ENCODE measurements at regions not wholly inside any gene's neighbourhood (a gene's known extent, or its start where the extent isn't known, plus 50 kb on each side); places are given as distances from the start of the nearest gene placed in this dataset.
A peak's percentile ranks its signal among the peaks of the same experiment; 100 is the strongest.
"Not testable (repeated sequence)": the region's sequence is repeated elsewhere in the genome, so short reads cannot be mapped to it uniquely, and the experiment has no call there.

GRCh38 chr1:149338221-149338691 is 136.6 kb upstream of the NBPF19 start:
- H3K9me3 Mint-ChIP-seq; H3K4me3 Mint-ChIP-seq; H3K36me3 Mint-ChIP-seq (ENCODE audit: low read depth); intact Hi-C loops (cut with micrococcal nuclease); H3K27ac Mint-ChIP-seq; H3K4me1 Mint-ChIP-seq (ENCODE audit: low read depth); H3K27me3 Mint-ChIP-seq: not testable (repeated sequence)

- H3K9me3 Mint-ChIP-seq; intact Hi-C loops (cut with micrococcal nuclease); H3K4me3 Mint-ChIP-seq; H3K4me1 Mint-ChIP-seq (ENCODE audit: low read depth); H3K27me3 Mint-ChIP-seq; H3K27ac Mint-ChIP-seq; H3K36me3 Mint-ChIP-seq (ENCODE audit: low read depth): not testable (repeated sequence)
Observed at GRCh38 chr1:149338698-149339097, 136.1 kb upstream of the NBPF19 start.

- H3K4me1 Mint-ChIP-seq (ENCODE audit: low read depth); H3K27me3 Mint-ChIP-seq; H3K27ac Mint-ChIP-seq; H3K36me3 Mint-ChIP-seq (ENCODE audit: low read depth); H3K4me3 Mint-ChIP-seq; H3K9me3 Mint-ChIP-seq; intact Hi-C loops (cut with micrococcal nuclease): not testable (repeated sequence)
Observed at GRCh38 chr1:149349448-149349847, 125.4 kb upstream of the NBPF19 start.

- H3K27ac Mint-ChIP-seq; intact Hi-C loops (cut with micrococcal nuclease); H3K36me3 Mint-ChIP-seq (ENCODE audit: low read depth); H3K4me3 Mint-ChIP-seq; H3K4me1 Mint-ChIP-seq (ENCODE audit: low read depth); H3K9me3 Mint-ChIP-seq; H3K27me3 Mint-ChIP-seq: not testable (repeated sequence)
Observed at GRCh38 chr1:149352205-149352604, 122.6 kb upstream of the NBPF19 start.

GRCh38 chr1:149354579-149354978 is 120.3 kb upstream of the NBPF19 start:
- H3K4me3 Mint-ChIP-seq; intact Hi-C loops (cut with micrococcal nuclease); H3K36me3 Mint-ChIP-seq (ENCODE audit: low read depth); H3K9me3 Mint-ChIP-seq; H3K4me1 Mint-ChIP-seq (ENCODE audit: low read depth); H3K27ac Mint-ChIP-seq; H3K27me3 Mint-ChIP-seq: not testable (repeated sequence)

- H3K9me3 Mint-ChIP-seq; H3K4me3 Mint-ChIP-seq; H3K27me3 Mint-ChIP-seq; H3K4me1 Mint-ChIP-seq (ENCODE audit: low read depth); H3K36me3 Mint-ChIP-seq (ENCODE audit: low read depth); intact Hi-C loops (cut with micrococcal nuclease); H3K27ac Mint-ChIP-seq: not testable (repeated sequence)
Observed at GRCh38 chr1:149355748-149356147, 119.1 kb upstream of the NBPF19 start.

GRCh38 chr1:149356152-149356551 is 118.7 kb upstream of the NBPF19 start:
- H3K4me1 Mint-ChIP-seq (ENCODE audit: low read depth); intact Hi-C loops (cut with micrococcal nuclease); H3K9me3 Mint-ChIP-seq; H3K27me3 Mint-ChIP-seq; H3K36me3 Mint-ChIP-seq (ENCODE audit: low read depth); H3K4me3 Mint-ChIP-seq; H3K27ac Mint-ChIP-seq: not testable (repeated sequence)

- H3K4me3 Mint-ChIP-seq; intact Hi-C loops (cut with micrococcal nuclease); H3K27ac Mint-ChIP-seq; H3K36me3 Mint-ChIP-seq (ENCODE audit: low read depth); H3K9me3 Mint-ChIP-seq; H3K27me3 Mint-ChIP-seq; H3K4me1 Mint-ChIP-seq (ENCODE audit: low read depth): not testable (repeated sequence)
Observed at GRCh38 chr1:149360351-149360750, 114.5 kb upstream of the NBPF19 start.

GRCh38 chr1:149361310-149361709 is 113.5 kb upstream of the NBPF19 start:
- H3K36me3 Mint-ChIP-seq (ENCODE audit: low read depth); intact Hi-C loops (cut with micrococcal nuclease): not testable (repeated sequence)

GRCh38 chr1:149364188-149364981 is 110.5 kb upstream of the NBPF19 start:
- intact Hi-C loops (cut with micrococcal nuclease); H3K9me3 Mint-ChIP-seq: not testable (repeated sequence)

More at GRCh38 chr1:149361310-149361709, 113.5 kb upstream of the NBPF19 start:
- H3K9me3 Mint-ChIP-seq; H3K27me3 Mint-ChIP-seq; H3K27ac Mint-ChIP-seq; H3K4me1 Mint-ChIP-seq (ENCODE audit: low read depth); H3K4me3 Mint-ChIP-seq: not testable (repeated sequence)

GRCh38 chr1:149366402-149366801 is 108.4 kb upstream of the NBPF19 start:
- H3K4me3 Mint-ChIP-seq; H3K27ac Mint-ChIP-seq; H3K9me3 Mint-ChIP-seq; H3K27me3 Mint-ChIP-seq; intact Hi-C loops (cut with micrococcal nuclease); H3K36me3 Mint-ChIP-seq (ENCODE audit: low read depth): not testable (repeated sequence)
- H3K4me1 Mint-ChIP-seq (ENCODE audit: low read depth) = peaks cover 14% of the 10 kb centered on the region

More at GRCh38 chr1:149364188-149364981, 110.5 kb upstream of the NBPF19 start:
- not testable (repeated sequence) for H3K27ac Mint-ChIP-seq; H3K4me1 Mint-ChIP-seq (ENCODE audit: low read depth); H3K4me3 Mint-ChIP-seq; H3K36me3 Mint-ChIP-seq (ENCODE audit: low read depth); H3K27me3 Mint-ChIP-seq

- H3K27ac Mint-ChIP-seq; H3K9me3 Mint-ChIP-seq; H3K27me3 Mint-ChIP-seq; H3K36me3 Mint-ChIP-seq (ENCODE audit: low read depth); intact Hi-C loops (cut with micrococcal nuclease); H3K4me3 Mint-ChIP-seq: not testable (repeated sequence)
- peaks cover 14% of the 10 kb centered on the region for H3K4me1 Mint-ChIP-seq (ENCODE audit: low read depth)
Observed at GRCh38 chr1:149367472-149368044, 107.3 kb upstream of the NBPF19 start.

GRCh38 chr1:149368337-149368736 is 106.5 kb upstream of the NBPF19 start:
- Mint-ChIP-seq H3K4me1 (ENCODE audit: low read depth) (peaks cover 17% of the 10 kb centered on the region), H3K27ac (peak overlapping the region; percentile 61)
- H3K27me3 Mint-ChIP-seq; H3K36me3 Mint-ChIP-seq (ENCODE audit: low read depth); H3K9me3 Mint-ChIP-seq; H3K4me3 Mint-ChIP-seq; intact Hi-C loops (cut with micrococcal nuclease): not testable (repeated sequence)

GRCh38 chr1:149369081-149369480 is 105.8 kb upstream of the NBPF19 start:
- H3K27me3 Mint-ChIP-seq; H3K9me3 Mint-ChIP-seq; intact Hi-C loops (cut with micrococcal nuclease); H3K4me3 Mint-ChIP-seq; H3K36me3 Mint-ChIP-seq (ENCODE audit: low read depth): not testable (repeated sequence)
- Mint-ChIP-seq H3K4me1 (ENCODE audit: low read depth) (peaks cover 20% of the 10 kb centered on the region), H3K27ac (peak overlapping the region; percentile 61)

- H3K9me3 Mint-ChIP-seq; H3K36me3 Mint-ChIP-seq (ENCODE audit: low read depth); H3K4me3 Mint-ChIP-seq; H3K27me3 Mint-ChIP-seq; intact Hi-C loops (cut with micrococcal nuclease); H3K27ac Mint-ChIP-seq: not testable (repeated sequence)
- peaks cover 20% of the 10 kb centered on the region for H3K4me1 Mint-ChIP-seq (ENCODE audit: low read depth)
Observed at GRCh38 chr1:149371955-149372354, 102.9 kb upstream of the NBPF19 start.
